ENCODE measurements at regions not wholly inside any gene's neighbourhood (a gene's known extent, or its start where the extent isn't known, plus 50 kb on each side); places are given as distances from the start of the nearest gene placed in this dataset.
A peak's percentile ranks its signal among the peaks of the same experiment; 100 is the strongest.
"Not testable (repeated sequence)": the region's sequence is repeated elsewhere in the genome, so short reads cannot be mapped to it uniquely, and the experiment has no call there.

- Histone ChIP-seq H3K9ac (ENCODE audit: low read length) (no peak overlapping the region), H3K36me3 (ENCODE audit: control insufficient read depth, insufficient read depth, low read length) (no peaks in the 10 kb centered on the region), H3K27me3 (ENCODE audit: control insufficient read depth, insufficient read depth, low read length) (no peaks in the 10 kb centered on the region), H3K9me3 (ENCODE audit: control insufficient read depth, insufficient read depth, low read depth, low read length) (no peaks in the 10 kb centered on the region), H3K4me3 (ENCODE audit: low read depth, low read length) (no peak overlapping the region), H3K4me1 (ENCODE audit: control insufficient read depth, insufficient read depth, low read length) (no peaks in the 10 kb centered on the region), H3K27ac (ENCODE audit: low read depth, low read length) (no peak overlapping the region)
These were observed 142.2 kb downstream of the FAM47A start for GRCh38 chrX:33989936-33990335.

- Histone ChIP-seq H3K9ac (ENCODE audit: low read length) (no peak overlapping the region), H3K27ac (ENCODE audit: low read depth, low read length) (no peak overlapping the region), H3K27me3 (ENCODE audit: control insufficient read depth, insufficient read depth, low read length) (no peaks in the 10 kb centered on the region), H3K4me3 (ENCODE audit: low read depth, low read length) (no peak overlapping the region), H3K9me3 (ENCODE audit: control insufficient read depth, insufficient read depth, low read depth, low read length) (no peaks in the 10 kb centered on the region), H3K36me3 (ENCODE audit: control insufficient read depth, insufficient read depth, low read length) (no peaks in the 10 kb centered on the region), H3K4me1 (ENCODE audit: control insufficient read depth, insufficient read depth, low read length) (no peaks in the 10 kb centered on the region)
These were observed 144.7 kb downstream of the FAM47A start for GRCh38 chrX:33987458-33987857.

GRCh38 chrX:33974676-33975075 is 157.4 kb downstream of the FAM47A start:
- H3K9ac ChIP-seq (ENCODE audit: low read length) = no peak overlapping the region
- peaks cover 9% of the 10 kb centered on the region for H3K4me1 ChIP-seq (ENCODE audit: control insufficient read depth, insufficient read depth, low read length)
- no peak overlapping the region for H3K27ac ChIP-seq (ENCODE audit: low read depth, low read length)
- H3K27me3 ChIP-seq (ENCODE audit: control insufficient read depth, insufficient read depth, low read length) = peaks cover 3% of the 10 kb centered on the region; the same call in 1 of the 2 replicates
- no peaks in the 10 kb centered on the region for H3K36me3 ChIP-seq (ENCODE audit: control insufficient read depth, insufficient read depth, low read length)
- 0 out of 2 replicates have a peak overlapping the region, but pooled peaks have one; percentile 17 for H3K4me3 ChIP-seq (ENCODE audit: low read depth, low read length)
- H3K9me3 ChIP-seq (ENCODE audit: control insufficient read depth, insufficient read depth, low read depth, low read length) = peaks cover 23% of the 10 kb centered on the region

- Histone ChIP-seq H3K9ac (ENCODE audit: low read length) (no peak overlapping the region), H3K27me3 (ENCODE audit: control insufficient read depth, insufficient read depth, low read length) (peaks cover 3% of the 10 kb centered on the region; the same call in 1 of the 2 replicates), H3K36me3 (ENCODE audit: control insufficient read depth, insufficient read depth, low read length) (no peaks in the 10 kb centered on the region), H3K4me3 (ENCODE audit: low read depth, low read length) (no peak overlapping the region), H3K9me3 (ENCODE audit: control insufficient read depth, insufficient read depth, low read depth, low read length) (peaks cover 8% of the 10 kb centered on the region), H3K27ac (ENCODE audit: low read depth, low read length) (no peak overlapping the region), H3K4me1 (ENCODE audit: control insufficient read depth, insufficient read depth, low read length) (peaks cover 9% of the 10 kb centered on the region)
These were observed 161.8 kb downstream of the FAM47A start for GRCh38 chrX:33970028-33970967.

- H3K9me3 ChIP-seq (ENCODE audit: control insufficient read depth, insufficient read depth, low read depth, low read length) = no peaks in the 10 kb centered on the region
- no peak overlapping the region for H3K27ac ChIP-seq (ENCODE audit: low read depth, low read length)
- no peaks in the 10 kb centered on the region for H3K4me1 ChIP-seq (ENCODE audit: control insufficient read depth, insufficient read depth, low read length)
- no peak overlapping the region for H3K9ac ChIP-seq (ENCODE audit: low read length)
- no peaks in the 10 kb centered on the region for H3K36me3 ChIP-seq (ENCODE audit: control insufficient read depth, insufficient read depth, low read length)
- no peak overlapping the region for H3K4me3 ChIP-seq (ENCODE audit: low read depth, low read length)
- peaks cover 3% of the 10 kb centered on the region; the same call in 1 of the 2 replicates for H3K27me3 ChIP-seq (ENCODE audit: control insufficient read depth, insufficient read depth, low read length)
These were observed 163.0 kb downstream of the FAM47A start for GRCh38 chrX:33969105-33969504.

- Histone ChIP-seq H3K4me3 (ENCODE audit: low read depth, low read length) (no peak overlapping the region), H3K4me1 (ENCODE audit: control insufficient read depth, insufficient read depth, low read length) (no peaks in the 10 kb centered on the region), H3K36me3 (ENCODE audit: control insufficient read depth, insufficient read depth, low read length) (no peaks in the 10 kb centered on the region), H3K27ac (ENCODE audit: low read depth, low read length) (no peak overlapping the region), H3K27me3 (ENCODE audit: control insufficient read depth, insufficient read depth, low read length) (peaks cover 3% of the 10 kb centered on the region; the same call in 1 of the 2 replicates), H3K9me3 (ENCODE audit: control insufficient read depth, insufficient read depth, low read depth, low read length) (no peaks in the 10 kb centered on the region), H3K9ac (ENCODE audit: low read length) (no peak overlapping the region)
These were observed 163.5 kb downstream of the FAM47A start for GRCh38 chrX:33968611-33969010.

GRCh38 chrX:33949300-33949699 is 182.8 kb downstream of the FAM47A start:
- Histone ChIP-seq H3K9me3 (ENCODE audit: control insufficient read depth, insufficient read depth, low read depth, low read length) (peaks cover 19% of the 10 kb centered on the region; the same call in 1 of the 2 replicates), H3K9ac (ENCODE audit: low read length) (no peak overlapping the region), H3K27me3 (ENCODE audit: control insufficient read depth, insufficient read depth, low read length) (no peaks in the 10 kb centered on the region; the same call in 1 of the 2 replicates), H3K36me3 (ENCODE audit: control insufficient read depth, insufficient read depth, low read length) (no peaks in the 10 kb centered on the region), H3K4me3 (ENCODE audit: low read depth, low read length) (no peak overlapping the region), H3K27ac (ENCODE audit: low read depth, low read length) (no peak overlapping the region), H3K4me1 (ENCODE audit: control insufficient read depth, insufficient read depth, low read length) (no peaks in the 10 kb centered on the region)

GRCh38 chrX:33926249-33926648 is 205.9 kb downstream of the FAM47A start:
- peaks cover 43% of the 10 kb centered on the region for H3K9me3 ChIP-seq (ENCODE audit: control insufficient read depth, insufficient read depth, low read depth, low read length)
- not testable (repeated sequence) for H3K36me3 ChIP-seq (ENCODE audit: control insufficient read depth, insufficient read depth, low read length); H3K4me3 ChIP-seq (ENCODE audit: low read depth, low read length); H3K9ac ChIP-seq (ENCODE audit: low read length); H3K27me3 ChIP-seq (ENCODE audit: control insufficient read depth, insufficient read depth, low read length); H3K4me1 ChIP-seq (ENCODE audit: control insufficient read depth, insufficient read depth, low read length); H3K27ac ChIP-seq (ENCODE audit: low read depth, low read length)

GRCh38 chrX:33923262-33923661 is 208.9 kb downstream of the FAM47A start:
- Histone ChIP-seq H3K9me3 (ENCODE audit: control insufficient read depth, insufficient read depth, low read depth, low read length) (peaks cover 47% of the 10 kb centered on the region), H3K36me3 (ENCODE audit: control insufficient read depth, insufficient read depth, low read length) (no peaks in the 10 kb centered on the region), H3K4me1 (ENCODE audit: control insufficient read depth, insufficient read depth, low read length) (no peaks in the 10 kb centered on the region), H3K27ac (ENCODE audit: low read depth, low read length) (no peak overlapping the region), H3K4me3 (ENCODE audit: low read depth, low read length) (no peak overlapping the region), H3K27me3 (ENCODE audit: control insufficient read depth, insufficient read depth, low read length) (no peaks in the 10 kb centered on the region; the same call in 1 of the 2 replicates), H3K9ac (ENCODE audit: low read length) (no peak overlapping the region)

- Histone ChIP-seq H3K9me3 (ENCODE audit: control insufficient read depth, insufficient read depth, low read depth, low read length) (peaks cover 3% of the 10 kb centered on the region; the same call in 1 of the 2 replicates), H3K4me3 (ENCODE audit: low read depth, low read length) (no peak overlapping the region), H3K9ac (ENCODE audit: low read length) (no peak overlapping the region), H3K27me3 (ENCODE audit: control insufficient read depth, insufficient read depth, low read length) (peaks cover 23% of the 10 kb centered on the region; the same call in 1 of the 2 replicates), H3K27ac (ENCODE audit: low read depth, low read length) (no peak overlapping the region), H3K36me3 (ENCODE audit: control insufficient read depth, insufficient read depth, low read length) (no peaks in the 10 kb centered on the region), H3K4me1 (ENCODE audit: control insufficient read depth, insufficient read depth, low read length) (peaks cover 47% of the 10 kb centered on the region)
These were observed 222.3 kb downstream of the FAM47A start for GRCh38 chrX:33909836-33910235.

- no peak overlapping the region for H3K9ac ChIP-seq (ENCODE audit: low read length)
- peaks cover 23% of the 10 kb centered on the region; the same call in 1 of the 2 replicates for H3K27me3 ChIP-seq (ENCODE audit: control insufficient read depth, insufficient read depth, low read length)
- no peak overlapping the region for H3K27ac ChIP-seq (ENCODE audit: low read depth, low read length)
- no peak overlapping the region for H3K4me3 ChIP-seq (ENCODE audit: low read depth, low read length)
- peaks cover 7% of the 10 kb centered on the region for H3K9me3 ChIP-seq (ENCODE audit: control insufficient read depth, insufficient read depth, low read depth, low read length)
- H3K4me1 ChIP-seq (ENCODE audit: control insufficient read depth, insufficient read depth, low read length) = peaks cover 47% of the 10 kb centered on the region
- no peaks in the 10 kb centered on the region for H3K36me3 ChIP-seq (ENCODE audit: control insufficient read depth, insufficient read depth, low read length)
These were observed 223.2 kb downstream of the FAM47A start for GRCh38 chrX:33908898-33909297.

Data from HUES6 (cell line).